SK-N-SH (cell line): ENCODE measurements at regions not wholly inside any gene's neighbourhood (a gene's known extent, or its start where the extent isn't known, plus 50 kb on each side); places are given as distances from the start of the nearest gene placed in this dataset.

Experiments used
- CTCF ChIA-PET: fragments of 300-600, 350-600 bp; formaldehyde crosslinking; extraction: SDS; loops from one replicate; lab custom pipeline; 2021; lab: Yijun Ruan, JAX
- POLR2A ChIA-PET: fragments of 350-600 bp; sonication (Branson Sonifier 250); formaldehyde crosslinking; extraction: SDS; loops from one replicate; lab custom pipeline; 2020; ENCODE audit warnings: antibody characterized with exemption, inconsistent platforms; lab: Yijun Ruan, JAX
- DNase-seq: peaks from one replicate; pipeline ENCODE4 v3.0.0; 2012
- H2AFZ ChIP-seq: fragments of 200-600 bp; sonication (generic); 2 replicates; pipeline ENCODE4 v1.8.1; 2016; ENCODE audit warnings: antibody characterized with exemption, mild to moderate bottlenecking, low read depth
- H3F3A ChIP-seq: fragments of 200-600 bp; sonication (generic); replicated peaks from 2 replicates; pipeline ENCODE3; 2016; ENCODE audit warnings: antibody characterized with exemption, mild to moderate bottlenecking; ENCODE audit not compliant: insufficient read depth
- H3K27ac ChIP-seq, 2 experiments: fragments of 200-500 bp in 1 of 2; fragments of 200-600 bp in 1 of 2; sonication (Bioruptor generic) in 1 of 2; sonication (generic), shearing (Covaris generic) in 1 of 2; 2 replicates each; pipeline versions ENCODE4 v1.5.1 to v1.6.1; 2014 to 2016; ENCODE audit warnings: low read depth in 2 of 2, inconsistent platforms in 1 of 2, low read length in 1 of 2, mild to moderate bottlenecking in 1 of 2, mixed read lengths in 1 of 2
- H3K27me3 ChIP-seq: fragments of 200-600 bp; sonication (generic), shearing (Covaris generic); 2 replicates; pipeline ENCODE4 v1.6.1; 2016; ENCODE audit warnings: mixed run types; ENCODE audit not compliant: insufficient read depth
- H3K36me3 ChIP-seq, 2 experiments: fragments of 200-500 bp in 1 of 2; fragments of 200-600 bp in 1 of 2; sonication (Bioruptor generic) in 1 of 2; sonication (generic) in 1 of 2; replicated peaks in 1 of 2; 2 replicates each; pipeline versions ENCODE3 to v1.5.1; 2014 to 2016; ENCODE audit warnings: low read length in 1 of 2, mild to moderate bottlenecking in 1 of 2; ENCODE audit not compliant: insufficient read depth in 2 of 2, control insufficient read depth in 1 of 2
- H3K4me1 ChIP-seq, 2 experiments: fragments of 200-500 bp in 1 of 2; fragments of 200-600 bp in 1 of 2; sonication (Bioruptor generic) in 1 of 2; sonication (generic), shearing (Covaris generic) in 1 of 2; 2 replicates each; pipeline versions ENCODE4 v1.5.1 to v1.6.1; 2014 to 2016; ENCODE audit warnings: low read depth in 1 of 2, low read length in 1 of 2, mixed run types in 1 of 2; ENCODE audit not compliant: insufficient read depth in 2 of 2, control insufficient read depth in 1 of 2
- H3K4me2 ChIP-seq: fragments of 200-600 bp; sonication (generic), shearing (Covaris generic); 2 replicates; pipeline ENCODE4 v1.6.1; 2017; ENCODE audit warnings: mixed run types
- H3K4me3 ChIP-seq, 2 experiments: fragments of 200-500 bp in 1 of 2; fragments of 200-600 bp in 1 of 2; sonication (Bioruptor generic) in 1 of 2; sonication (generic), shearing (Covaris generic) in 1 of 2; 2 replicates each; pipeline versions ENCODE4 v1.5.1 to v1.8.1; 2014 to 2016; ENCODE audit warnings: low read depth in 2 of 2, inconsistent platforms in 1 of 2, low read length in 1 of 2, mild to moderate bottlenecking in 1 of 2, mixed read lengths in 1 of 2, moderate library complexity in 1 of 2
- H3K79me2 ChIP-seq: fragments of 200-600 bp; sonication (generic); 2 replicates; pipeline ENCODE4 v1.8.1; 2017; ENCODE audit warnings: mild to moderate bottlenecking; ENCODE audit not compliant: insufficient read depth
- H3K9ac ChIP-seq: fragments of 200-600 bp; sonication (generic); 2 replicates; pipeline ENCODE4 v1.6.1; 2017; ENCODE audit warnings: mixed run types
- H3K9me2 ChIP-seq: fragments of 200-600 bp; sonication (generic); 2 replicates; pipeline ENCODE4 v1.6.1; 2017; ENCODE audit warnings: mixed run types
- H3K9me3 ChIP-seq: fragments of 200-600 bp; sonication (generic); 2 replicates; pipeline ENCODE4 v1.6.1; 2017; ENCODE audit warnings: mixed run types, mild to moderate bottlenecking, moderate library complexity
- H4K20me1 ChIP-seq: fragments of 200-600 bp; sonication (generic); 2 replicates; pipeline ENCODE4 v1.6.1; 2017; ENCODE audit warnings: mild to moderate bottlenecking, mixed run types; ENCODE audit not compliant: insufficient read depth
- CHD2 ChIP-seq: fragments of 150-350 bp; IDR thresholded peaks from 2 replicates; pipeline ENCODE4 v1.6.1; 2018; ENCODE audit warnings: low read length; ENCODE audit not compliant: partially characterized antibody
- CTCF ChIP-seq: fragments of 200-600 bp; sonication (generic); IDR thresholded peaks from 2 replicates; pipeline ENCODE4 v1.6.1; 2017; ENCODE audit warnings: antibody characterized with exemption, mild to moderate bottlenecking, moderate library complexity
- EP300 ChIP-seq, 2 experiments: IDR thresholded peaks; 2 replicates each; pipeline versions ENCODE4 v1.4.0 to v1.6.1; 2012; ENCODE audit warnings: borderline replicate concordance in 1 of 2, low read depth in 1 of 2, low read length in 1 of 2
- FOXJ3 ChIP-seq: sonication (generic); formaldehyde crosslinking; IDR thresholded peaks from 2 replicates; pipeline ENCODE4 v1.5.1; 2020; ENCODE audit warnings: mild to moderate bottlenecking, missing genetic modification reagents
- FOXM1 ChIP-seq: IDR thresholded peaks from 2 replicates; pipeline ENCODE4 v1.4.0; 2012; ENCODE audit warnings: low read depth, mild to moderate bottlenecking
- GABPA ChIP-seq: IDR thresholded peaks from 2 replicates; pipeline ENCODE4 v1.4.0; 2012; ENCODE audit warnings: low read depth, mild to moderate bottlenecking
- GATA2 ChIP-seq: sonication (generic); formaldehyde crosslinking; IDR thresholded peaks from 2 replicates; pipeline ENCODE4 v1.5.0; 2020; ENCODE audit warnings: mild to moderate bottlenecking, missing genetic modification reagents
- JUND ChIP-seq: IDR thresholded peaks from 2 replicates; pipeline ENCODE4 v1.4.0; 2012
- MEF2A ChIP-seq: IDR thresholded peaks from 2 replicates; pipeline ENCODE4 v1.4.0; 2012; ENCODE audit warnings: low read depth, borderline replicate concordance
- MXI1 ChIP-seq: IDR thresholded peaks from 2 replicates; pipeline ENCODE4 v1.6.1; 2012; ENCODE audit warnings: mild to moderate bottlenecking, low read depth, low read length, improper control_type of control experiment
- NFIC ChIP-seq: IDR thresholded peaks from 2 replicates; pipeline ENCODE4 v1.4.0; 2012; ENCODE audit warnings: borderline replicate concordance
- NRF1 ChIP-seq: IDR thresholded peaks from 2 replicates; pipeline ENCODE4 v1.6.1; 2012; ENCODE audit warnings: low read depth, mild to moderate bottlenecking, low read length
- RCOR1 ChIP-seq: fragments of 150-350 bp; IDR thresholded peaks from 2 replicates; pipeline ENCODE4 v1.6.1; 2017; ENCODE audit warnings: antibody characterized with exemption, low read length
- RFX5 ChIP-seq: IDR thresholded peaks from 2 replicates; pipeline ENCODE4 v1.6.1; 2012; ENCODE audit warnings: mild to moderate bottlenecking, improper control_type of control experiment, low read length
- SMC3 ChIP-seq: IDR thresholded peaks from 2 replicates; pipeline ENCODE4 v1.6.1; 2012; ENCODE audit warnings: low read depth, low read length, improper control_type of control experiment
- TAF1 ChIP-seq: IDR thresholded peaks from 2 replicates; pipeline ENCODE4 v1.6.1; 2012; ENCODE audit warnings: low read depth, mild to moderate bottlenecking, low read length, moderate library complexity, borderline replicate concordance
- TCF12 ChIP-seq: IDR thresholded peaks from 2 replicates; pipeline ENCODE4 v1.4.0; 2012
- TEAD4 ChIP-seq: IDR thresholded peaks from 2 replicates; pipeline ENCODE4 v1.4.0; 2012; ENCODE audit warnings: mild to moderate bottlenecking, borderline replicate concordance; ENCODE audit not compliant: insufficient read depth
- USF1 ChIP-seq: IDR thresholded peaks from 2 replicates; pipeline ENCODE4 v1.4.0; 2012; ENCODE audit warnings: low read depth, borderline replicate concordance
- YY1 ChIP-seq: IDR thresholded peaks from 2 replicates; pipeline ENCODE4 v1.4.0; 2012; ENCODE audit warnings: low read depth, mild to moderate bottlenecking
- WGBS: methylation state at CpG from one replicate; pipeline ENCODE4 v1.1.6; 2017; ENCODE audit warnings: low lambda C conversion rate; 5-methylcytosine and 5-hydroxymethylcytosine counted together

- no peak for DNase-seq
- no peaks in the 10 kb centered on the region for H3K4me1 ChIP-seq
- H4K20me1 ChIP-seq, result no peaks in the 10 kb centered on the region
- no peaks in the 10 kb centered on the region for H3K36me3 ChIP-seq
- H3K9ac ChIP-seq, result no peak overlapping the region
- no peaks in the 10 kb centered on the region for H3K79me2 ChIP-seq
- no peaks in the 10 kb centered on the region for H3F3A ChIP-seq
- no peaks in the 10 kb centered on the region for H3K27me3 ChIP-seq
- ChIA-PET CTCF (interaction anchor here (0.8 kb wide), 1 partner anchor 354 kb away, joined by 3 read pairs; no protein-coding TSS in a partner anchor), POLR2A (no interaction called here)
- TF ChIP-seq GATA2 (CRISPR knock-in tag) (no peak), CTCF (no peak), SMC3 (no peak), RCOR1 (no peak), FOXM1 (no peak), USF1 (no peak), YY1 (no peak), TEAD4 (no peak), GABPA (no peak), TAF1 (no peak), RFX5 (no peak), MXI1 (no peak), MEF2A (no peak), TCF12 (no peak), JUND (no peak), CHD2 (no peak), EP300 (IDR thresholded peaks at IDR 0.05; ENCODE audit: borderline replicate concordance in 1 of 2, low read depth in 1 of 2, low read length in 1 of 2) (no peak), NRF1 (no peak), NFIC (no peak)
- no peak overlapping the region for H3K27ac ChIP-seq
- no peak overlapping the region for H3K4me2 ChIP-seq
- no peaks in the 10 kb centered on the region for H3K9me3 ChIP-seq
- H2AFZ ChIP-seq, result no peak overlapping the region
- no peak overlapping the region for H3K4me3 ChIP-seq
- no peaks in the 10 kb centered on the region for H3K9me2 ChIP-seq
- WGBS, result 47% methylated on average over 1 of the region's 1 CpG
Observed at GRCh38 chr18:27372386-27372785, 187.3 kb upstream of the CHST9 start.

- Histone ChIP-seq H3K36me3 (no peaks in the 10 kb centered on the region), H3K4me2 (no peak overlapping the region)
Observed at GRCh38 chr18:27366665-27367064, 181.6 kb upstream of the CHST9 start.

More at GRCh38 chr18:27366665-27367064, 181.6 kb upstream of the CHST9 start:
- H2AFZ ChIP-seq, result no peak overlapping the region
- TF ChIP-seq TEAD4 (no peak), FOXJ3 (no peak)
- H3K9me2 ChIP-seq, result no peaks in the 10 kb centered on the region
- ChIA-PET POLR2A (no interaction called here), CTCF (no interaction called here)
- H3K79me2 ChIP-seq, result no peaks in the 10 kb centered on the region
- H4K20me1 ChIP-seq, result no peaks in the 10 kb centered on the region
- no peaks in the 10 kb centered on the region for H3F3A ChIP-seq
- DNase-seq, result no peak
- H3K9ac ChIP-seq, result no peak overlapping the region
- H3K4me1 ChIP-seq, result no peaks in the 10 kb centered on the region
- H3K27ac ChIP-seq, result no peak overlapping the region
- WGBS, result 56% methylated on average over 3 of the region's 5 CpGs
- no peaks in the 10 kb centered on the region for H3K27me3 ChIP-seq
- H3K4me3 ChIP-seq, result no peak overlapping the region
- H3K9me3 ChIP-seq, result no peaks in the 10 kb centered on the region
